Prostate gland (tissue), 2 donors: ENCODE measurements at regions not wholly inside any gene's neighbourhood (a gene's known extent, or its start where the extent isn't known, plus 50 kb on each side); places are given as distances from the start of the nearest gene placed in this dataset.

Source experiments
- DNase-seq: peaks from one replicate; pipeline ENCODE4 v3.0.0-alpha.2; 2019; ENCODE audit warnings: low spot score
- H3K27ac ChIP-seq, 2 donors: fragments of 200-600 bp; sonication (generic); 2 replicates each; pipeline ENCODE4 v1.5.1; 2017 to 2019
- H3K27me3 ChIP-seq: fragments of 200-600 bp; sonication (generic); replicated peaks from 2 replicates; pipeline ENCODE4 v1.5.1; 2019; ENCODE audit not compliant: insufficient read depth
- H3K36me3 ChIP-seq, 2 donors: fragments of 200-600 bp; sonication (generic); 1 replicate in 1 of 2; 2 replicates in 1 of 2; pipeline versions ENCODE4 v1.5.1 to v1.8.1; 2017 to 2019
- H3K4me1 ChIP-seq: fragments of 200-600 bp; sonication (generic); replicated peaks from 2 replicates; pipeline ENCODE4 v1.5.1; 2019
- H3K4me3 ChIP-seq, 2 donors: fragments of 200-600 bp; sonication (generic); 2 replicates each; pipeline ENCODE4 v1.5.1; 2017 to 2019
- H3K9me3 ChIP-seq: fragments of 200-600 bp; sonication (generic); 2 replicates; pipeline ENCODE4 v1.5.1; 2017
- POLR2A ChIP-seq: fragments of 450-650 bp; IDR thresholded peaks from one replicate; pipeline ENCODE4 v1.6.1; 2016; ENCODE audit warnings: antibody characterized with exemption, mild to moderate bottlenecking
- POLR2AphosphoS5 ChIP-seq: sonication (generic); formaldehyde crosslinking; IDR thresholded peaks from one replicate; pipeline ENCODE4 v1.6.1; 2017; ENCODE audit warnings: antibody characterized with exemption
- WGBS: methylation state at CpG from one replicate; pipeline ENCODE4 v1.1.5; 2018; 5-methylcytosine and 5-hydroxymethylcytosine counted together
- intact Hi-C: fragments of 100-400 bp; cut with DNase I; formaldehyde crosslinking; loops from one replicate; pipeline ENCODE4 v1.14.2; 2022
- TF ChIP-seq, protein P1 (sequence below), 4 experiments: fragments of 200-600 bp in 2 of 4; fragments of 450-650 bp in 2 of 4; sonication (generic) in 2 of 4; IDR thresholded peaks; 1 replicate in 3 of 4; 2 replicates in 1 of 4; pipeline ENCODE4 v1.5.1; 2016 to 2019; ENCODE audit warnings: antibody characterized with exemption in 4 of 4, mild to moderate bottlenecking in 2 of 4, moderate library complexity in 2 of 4

DNA sequence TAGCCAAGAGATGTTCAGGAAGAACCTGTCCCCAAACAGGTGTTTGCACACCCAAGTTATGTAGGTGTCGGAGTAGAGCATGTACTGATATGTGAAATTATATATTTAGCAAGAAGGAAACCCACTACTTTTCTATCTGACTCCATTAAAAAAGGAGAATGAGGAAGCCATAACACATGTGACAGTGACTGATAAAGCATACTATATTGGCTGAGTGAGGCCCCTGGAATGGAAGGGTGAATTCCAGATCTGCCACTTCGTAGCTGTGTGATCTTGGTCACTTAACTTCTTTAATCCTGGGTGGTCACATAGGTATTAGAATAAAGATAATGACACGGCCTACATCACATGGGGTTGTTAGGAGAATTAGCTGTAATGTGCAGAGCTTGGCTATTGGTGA, 116.0 kb upstream of the MAN2A1 start:
- H3K4me1 ChIP-seq = no peaks in the 10 kb centered on the region
- no peaks in the 10 kb centered on the region for H3K9me3 ChIP-seq
- H3K36me3 ChIP-seq = no peaks in the 10 kb centered on the region
- no peak overlapping the region for H3K27ac ChIP-seq
- DNase-seq = no peak
- TF ChIP-seq POLR2AphosphoS5 = no peak
- no peak for TF ChIP-seq POLR2A
- TF ChIP-seq, protein P1, sequence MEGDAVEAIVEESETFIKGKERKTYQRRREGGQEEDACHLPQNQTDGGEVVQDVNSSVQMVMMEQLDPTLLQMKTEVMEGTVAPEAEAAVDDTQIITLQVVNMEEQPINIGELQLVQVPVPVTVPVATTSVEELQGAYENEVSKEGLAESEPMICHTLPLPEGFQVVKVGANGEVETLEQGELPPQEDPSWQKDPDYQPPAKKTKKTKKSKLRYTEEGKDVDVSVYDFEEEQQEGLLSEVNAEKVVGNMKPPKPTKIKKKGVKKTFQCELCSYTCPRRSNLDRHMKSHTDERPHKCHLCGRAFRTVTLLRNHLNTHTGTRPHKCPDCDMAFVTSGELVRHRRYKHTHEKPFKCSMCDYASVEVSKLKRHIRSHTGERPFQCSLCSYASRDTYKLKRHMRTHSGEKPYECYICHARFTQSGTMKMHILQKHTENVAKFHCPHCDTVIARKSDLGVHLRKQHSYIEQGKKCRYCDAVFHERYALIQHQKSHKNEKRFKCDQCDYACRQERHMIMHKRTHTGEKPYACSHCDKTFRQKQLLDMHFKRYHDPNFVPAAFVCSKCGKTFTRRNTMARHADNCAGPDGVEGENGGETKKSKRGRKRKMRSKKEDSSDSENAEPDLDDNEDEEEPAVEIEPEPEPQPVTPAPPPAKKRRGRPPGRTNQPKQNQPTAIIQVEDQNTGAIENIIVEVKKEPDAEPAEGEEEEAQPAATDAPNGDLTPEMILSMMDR (IDR thresholded peaks at IDR 0.05) = no peak
- H3K27me3 ChIP-seq = no peaks in the 10 kb centered on the region
- H3K4me3 ChIP-seq = no peak overlapping the region
- WGBS = 91% methylated on average over 3 of the region's 3 CpGs
- intact Hi-C loops = no loop called here

DNA sequence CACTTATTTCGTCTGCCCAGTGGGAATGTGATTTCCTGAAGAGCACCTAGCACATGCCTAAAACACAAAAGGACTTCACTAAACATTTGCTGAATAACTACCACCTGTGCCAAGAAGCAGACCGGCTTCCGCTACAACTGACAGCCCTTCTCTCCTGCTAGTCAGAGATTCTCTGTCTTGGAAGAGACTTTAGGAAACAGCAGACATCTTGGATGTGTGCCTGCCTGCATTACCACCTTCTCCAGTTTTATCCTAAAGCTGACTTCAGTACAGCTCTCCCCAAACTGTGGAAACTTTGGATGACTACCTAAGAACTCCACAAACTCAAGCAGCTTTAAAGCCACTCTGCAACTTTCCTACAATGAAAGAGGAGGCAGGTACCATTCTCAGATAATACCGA, 116.5 kb upstream of the MAN2A1 start:
- Histone ChIP-seq H3K27ac (no peak overlapping the region), H3K4me3 (no peak overlapping the region), H3K36me3 (no peaks in the 10 kb centered on the region), H3K9me3 (no peaks in the 10 kb centered on the region), H3K4me1 (no peaks in the 10 kb centered on the region), H3K27me3 (no peaks in the 10 kb centered on the region)
- WGBS = 96% methylated on average over 4 of the region's 4 CpGs
- TF ChIP-seq, protein P1 (IDR thresholded peaks at IDR 0.05) = no peak
- TF ChIP-seq POLR2A = no peak
- no peak for TF ChIP-seq POLR2AphosphoS5
- no peak for DNase-seq
- intact Hi-C loops = no loop called here

DNA sequence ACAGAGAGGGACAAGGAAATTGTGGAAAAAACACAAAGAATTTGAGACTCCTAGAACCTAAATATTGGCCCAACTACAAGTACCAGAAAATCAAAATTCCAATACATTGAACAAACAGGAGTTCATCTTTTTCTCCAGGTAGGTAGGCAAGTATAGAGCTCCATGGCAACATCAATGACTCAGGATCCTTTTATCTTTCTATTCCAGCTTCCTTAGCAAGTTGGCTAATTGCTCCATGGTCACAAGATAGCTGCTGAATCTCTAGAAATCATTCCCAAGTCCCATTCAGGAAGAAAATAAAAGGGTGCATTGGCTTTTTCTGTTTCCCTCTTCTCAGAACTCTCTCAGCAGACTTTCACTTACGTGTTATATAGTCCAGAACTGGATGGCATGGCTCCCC, 117.9 kb upstream of the MAN2A1 start:
- Histone ChIP-seq H3K27me3 (no peaks in the 10 kb centered on the region), H3K36me3 (no peaks in the 10 kb centered on the region), H3K27ac (no peak overlapping the region), H3K4me1 (no peaks in the 10 kb centered on the region), H3K4me3 (no peak overlapping the region), H3K9me3 (no peaks in the 10 kb centered on the region)
- intact Hi-C loops = no loop called here
- WGBS = 91% methylated on average over 1 of the region's 1 CpG
- DNase-seq = no peak
- no peak for TF ChIP-seq POLR2A

DNA sequence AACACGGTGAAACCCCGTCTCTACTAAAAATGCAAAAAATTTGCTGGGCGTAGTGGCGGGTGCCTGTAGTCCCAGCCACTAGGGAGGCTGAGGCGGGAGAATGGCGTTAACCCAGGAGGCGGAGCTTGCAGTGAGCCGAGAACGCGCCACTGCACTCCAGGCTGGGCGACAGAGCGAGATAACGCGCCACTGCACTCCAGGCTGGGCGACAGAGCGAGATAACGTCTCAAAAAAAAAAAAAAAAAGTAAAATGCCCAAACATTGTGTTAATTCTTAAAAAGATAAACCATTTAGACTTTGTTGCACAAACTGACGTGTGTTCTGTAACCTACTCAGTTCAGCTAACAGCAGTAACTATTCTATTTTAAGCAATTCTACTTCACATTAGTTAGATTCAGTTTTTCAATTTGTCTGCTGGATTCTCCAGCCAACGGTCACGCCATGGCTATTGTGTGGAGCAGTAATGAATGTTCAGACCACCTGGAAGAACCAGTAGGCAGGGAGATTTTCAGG, 119.3 kb upstream of the MAN2A1 start:
- WGBS = 93% methylated on average over 20 of the region's 20 CpGs
- H3K27ac ChIP-seq = no peak overlapping the region
- intact Hi-C loops = no loop called here
- DNase-seq = no peak
- no peaks in the 10 kb centered on the region for H3K9me3 ChIP-seq
- H3K36me3 ChIP-seq = no peaks in the 10 kb centered on the region
- H3K4me3 ChIP-seq = no peak overlapping the region
- TF ChIP-seq POLR2AphosphoS5 (no peak), POLR2A (no peak)
- TF ChIP-seq, protein P1 (IDR thresholded peaks at IDR 0.05) = no peak
- H3K4me1 ChIP-seq = no peaks in the 10 kb centered on the region
- H3K27me3 ChIP-seq = no peaks in the 10 kb centered on the region

DNA sequence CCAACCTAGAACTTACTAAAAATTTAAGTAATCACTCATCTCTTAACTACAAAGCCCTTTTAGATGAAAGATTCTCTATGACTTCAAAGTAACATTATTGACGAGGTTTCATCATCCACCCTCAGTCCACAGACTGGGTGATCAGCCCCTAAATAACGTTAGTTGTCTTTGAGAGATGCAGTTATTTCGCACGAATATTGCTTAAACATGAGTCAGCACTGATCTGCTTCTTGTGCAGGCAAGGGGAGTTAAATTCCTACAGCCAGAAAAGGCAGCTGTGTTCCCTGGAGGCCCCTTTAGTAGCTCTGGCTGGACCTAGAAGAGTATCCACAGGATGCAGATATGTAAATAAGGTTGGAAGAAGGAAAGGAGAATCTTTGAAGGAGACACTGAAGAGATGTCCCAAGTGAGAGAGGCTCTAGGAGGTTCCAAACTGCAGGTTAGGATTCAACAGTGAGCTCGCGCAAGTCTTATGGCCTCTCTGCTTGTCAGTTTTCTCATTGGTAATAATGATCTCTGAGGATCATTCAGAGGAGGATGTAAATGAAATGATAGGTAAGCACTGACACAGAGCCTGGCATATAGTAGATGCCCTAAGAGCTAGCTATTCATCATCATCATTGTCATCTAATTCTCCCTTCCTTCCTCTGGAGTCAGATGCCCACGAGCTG, 122.2 kb upstream of the MAN2A1 start:
- Histone ChIP-seq H3K4me3 (no peak overlapping the region), H3K9me3 (no peaks in the 10 kb centered on the region), H3K36me3 (no peaks in the 10 kb centered on the region), H3K27me3 (no peaks in the 10 kb centered on the region), H3K27ac (no peak overlapping the region), H3K4me1 (no peaks in the 10 kb centered on the region)
- intact Hi-C loops = no loop called here
- no peak for DNase-seq
- WGBS = 69% methylated on average over 7 of the region's 7 CpGs
- TF ChIP-seq, protein P1 (IDR thresholded peaks at IDR 0.05) = no peak
- TF ChIP-seq POLR2A = no peak
- TF ChIP-seq POLR2AphosphoS5 = no peak
